B cell (primary cell): ENCODE measurements at regions not wholly inside any gene's neighbourhood (a gene's known extent, or its start where the extent isn't known, plus 50 kb on each side); places are given as distances from the start of the nearest gene placed in this dataset.

Source experiments
- ATAC-seq: fragments of 200-7000 bp; cut with Tn5 transposase; one replicate; pipeline ENCODE4 v1.10.0; 2021; ENCODE audit warnings: low read depth, mild to moderate bottlenecking, moderate number of reproducible peaks, moderate library complexity
- CTCF ChIA-PET: fragments of 350-600 bp; sonication (Branson Sonifier 250); formaldehyde crosslinking; loops from one replicate; lab custom pipeline; 2021; ENCODE audit warnings: antibody characterized with exemption, inconsistent platforms; lab: Charles Lee
- POLR2A ChIA-PET: fragments of 350-600 bp; sonication (Branson Sonifier 250); formaldehyde crosslinking; loops from one replicate; lab custom pipeline; 2021; ENCODE audit warnings: antibody characterized with exemption; lab: Charles Lee
- DNase-seq: peaks from one replicate; pipeline ENCODE4 v3.0.0; 2013
- H2AFZ ChIP-seq: 2 replicates; pipeline ENCODE4 v1.6.1; 2012; ENCODE audit warnings: mild to moderate bottlenecking, low read depth, low read length; ENCODE audit not compliant: insufficient read depth, poor library complexity, severe bottlenecking
- H3K27ac ChIP-seq, 2 donors: 1 replicate in 1 of 2; 2 replicates in 1 of 2; pipeline ENCODE4 v1.5.1; 2012 to 2013; ENCODE audit warnings: low read length in 2 of 2, mild to moderate bottlenecking in 2 of 2, moderate library complexity in 1 of 2
- H3K27me3 ChIP-seq, 4 experiments: fragments of 200-600 bp in 1 of 4; sonication (generic) in 1 of 4; replicated peaks in 1 of 4; 1 replicate in 2 of 4; 2 replicates in 2 of 4; pipeline versions ENCODE4 v1.6.1 to v1.7.0; 2013 to 2016; ENCODE audit warnings: low read length in 3 of 4, mild to moderate bottlenecking in 2 of 4, mixed read lengths in 1 of 4, moderate library complexity in 1 of 4; ENCODE audit not compliant: insufficient read depth in 4 of 4, control insufficient read depth in 3 of 4; ENCODE audit errors: control extremely low read depth in 1 of 4
- H3K36me3 ChIP-seq, 2 experiments: replicated peaks in 1 of 2; 1 replicate in 1 of 2; 2 replicates in 1 of 2; pipeline versions ENCODE4 v1.6.1 to v1.7.1; 2013; ENCODE audit warnings: low read length in 1 of 2; ENCODE audit not compliant: insufficient read depth in 2 of 2, control insufficient read depth in 1 of 2; ENCODE audit errors: control extremely low read depth in 1 of 2, extremely low read depth in 1 of 2
- H3K4me1 ChIP-seq, 2 donors: fragments of 200-600 bp in 1 of 2; sonication (generic) in 1 of 2; 1 replicate in 1 of 2; 2 replicates in 1 of 2; pipeline versions ENCODE4 v1.5.1 to v1.6.1; 2013 to 2017; ENCODE audit warnings: low read length in 2 of 2; ENCODE audit not compliant: control insufficient read depth in 2 of 2, insufficient read depth in 2 of 2
- H3K4me2 ChIP-seq: replicated peaks from 2 replicates; pipeline ENCODE3; 2012; ENCODE audit warnings: mild to moderate bottlenecking, low read depth, low read length; ENCODE audit not compliant: poor library complexity, severe bottlenecking
- H3K4me3 ChIP-seq, 5 experiments: fragments of 200-600 bp in 1 of 5; sonication (generic) in 1 of 5; 1 replicate in 3 of 5; 2 replicates in 2 of 5; pipeline versions ENCODE4 v1.5.1 to v1.7.0; 2011 to 2016; ENCODE audit warnings: low read length in 4 of 5, mild to moderate bottlenecking in 4 of 5, low read depth in 2 of 5, control low read depth in 1 of 5, moderate library complexity in 1 of 5; ENCODE audit not compliant: insufficient read depth in 1 of 5; ENCODE audit errors: control extremely low read depth in 1 of 5, extremely low read depth in 1 of 5
- H3K79me2 ChIP-seq: fragments of 200-600 bp; sonication (generic); one replicate; pipeline ENCODE4 v1.6.0; 2016; ENCODE audit warnings: low read length; ENCODE audit not compliant: control insufficient read depth, insufficient read depth
- H3K9ac ChIP-seq: fragments of 200-600 bp; sonication (generic); 2 replicates; pipeline ENCODE4 v1.6.1; 2017; ENCODE audit warnings: mild to moderate bottlenecking, low read length, moderate library complexity
- H3K9me3 ChIP-seq, 3 donors: one replicate each; pipeline versions ENCODE4 v1.6.1 to v1.7.1; 2013; ENCODE audit warnings: low read length in 2 of 3; ENCODE audit not compliant: control insufficient read depth in 2 of 3, insufficient read depth in 1 of 3; ENCODE audit errors: control extremely low read depth in 1 of 3
- H4K20me1 ChIP-seq: 2 replicates; pipeline ENCODE4 v1.6.0; 2012; ENCODE audit warnings: mild to moderate bottlenecking, low read length; ENCODE audit not compliant: insufficient read depth, control insufficient read depth, poor library complexity, severe bottlenecking
- H3K27ac Mint-ChIP-seq: one replicate; pipeline ENCODE4 v1.8.0; 2021; ENCODE audit warnings: mixed read lengths
- H3K27me3 Mint-ChIP-seq: one replicate; pipeline ENCODE4 v1.8.0; 2021; ENCODE audit warnings: mixed read lengths
- H3K4me1 Mint-ChIP-seq: one replicate; pipeline ENCODE4 v1.8.0; 2021; ENCODE audit warnings: mixed read lengths
- H3K4me3 Mint-ChIP-seq: one replicate; pipeline ENCODE4 v1.8.0; 2021; ENCODE audit warnings: mixed read lengths
- H3K9me3 Mint-ChIP-seq: one replicate; pipeline ENCODE4 v1.8.0; 2022; ENCODE audit warnings: mixed read lengths; ENCODE audit not compliant: insufficient read depth
- CTCF ChIP-seq: fragments of 200-600 bp; IDR thresholded peaks from one replicate; pipeline ENCODE4 v1.8.0; 2022; ENCODE audit warnings: antibody characterized with exemption, mild to moderate bottlenecking
- EZH2 ChIP-seq: IDR thresholded peaks from 2 replicates; pipeline ENCODE4 v1.6.1; 2012; ENCODE audit warnings: borderline replicate concordance, low read depth, mild to moderate bottlenecking, moderate library complexity, low read length; ENCODE audit not compliant: insufficient read depth, poor library complexity, severe bottlenecking
- WGBS: methylation state at CpG from one replicate; pipeline ENCODE4 v1.1.5; 2013; ENCODE audit warnings: missing lambda C conversion rate; ENCODE audit not compliant: insufficient coverage; 5-methylcytosine and 5-hydroxymethylcytosine counted together
- intact Hi-C: fragments of 100-400 bp; cut with micrococcal nuclease; formaldehyde crosslinking; loops from one replicate; pipeline ENCODE4 v1.10.0; 2022

GRCh38 chr5:8247049-8247899 lies 378.3 kb downstream of the MTRR start:
- Histone ChIP-seq H3K36me3 (no peaks in the 10 kb centered on the region), H3K79me2 (no peaks in the 10 kb centered on the region), H3K4me1 (no peaks in the 10 kb centered on the region), H2AFZ (no peak overlapping the region), H3K27me3 (no peaks in the 10 kb centered on the region), H3K4me3 (no peak overlapping the region), H3K9me3 (peaks cover 0 to 3% (median 0%) of the 10 kb centered on the region in 3 donors), H3K4me2 (no peak overlapping the region), H4K20me1 (no peaks in the 10 kb centered on the region), H3K9ac (no peak overlapping the region), H3K27ac (no peak overlapping the region)
- H3K27ac Mint-ChIP-seq, result no peak overlapping the region
- no peaks in the 10 kb centered on the region for H3K4me1 Mint-ChIP-seq
- ChIA-PET CTCF (no interaction called here), POLR2A (no interaction called here)
- no peak for DNase-seq
- intact Hi-C loops, result no loop called here
- no peaks in the 10 kb centered on the region for H3K9me3 Mint-ChIP-seq
- no peaks in the 10 kb centered on the region for H3K27me3 Mint-ChIP-seq
- no peak for ATAC-seq
- TF ChIP-seq CTCF (no peak), EZH2 (no peak)
- no peak overlapping the region for H3K4me3 Mint-ChIP-seq
- 100% methylated on average over 1 of the region's 8 CpGs for WGBS

- Histone ChIP-seq H3K36me3 (no peaks in the 10 kb centered on the region), H3K27ac (no peak overlapping the region), H3K4me1 (no peaks in the 10 kb centered on the region), H3K27me3 (no peaks in the 10 kb centered on the region), H2AFZ (no peak overlapping the region), H3K9me3 (no peaks in the 10 kb centered on the region), H3K9ac (no peak overlapping the region), H4K20me1 (no peaks in the 10 kb centered on the region), H3K4me3 (no peak overlapping the region), H3K79me2 (no peaks in the 10 kb centered on the region), H3K4me2 (no peak overlapping the region)
- H3K27ac Mint-ChIP-seq, result no peak overlapping the region
- H3K4me1 Mint-ChIP-seq, result no peaks in the 10 kb centered on the region
- ChIA-PET POLR2A (no interaction called here), CTCF (no interaction called here)
- no peak for ATAC-seq
- intact Hi-C loops, result no loop called here
- peaks cover under 1% of the 10 kb centered on the region for H3K9me3 Mint-ChIP-seq
- H3K4me3 Mint-ChIP-seq, result no peak overlapping the region
- TF ChIP-seq CTCF (no peak), EZH2 (no peak)
- H3K27me3 Mint-ChIP-seq, result no peaks in the 10 kb centered on the region
- no peak for DNase-seq
Measured at GRCh38 chr5:8253376-8253775, 384.4 kb downstream of the MTRR start.
